NCI-H2227 treated with DMSO at 0.1 percent for 48 hours (cell line): ENCODE measurements at regions not wholly inside any gene's neighbourhood (a gene's known extent, or its start where the extent isn't known, plus 50 kb on each side); places are given as distances from the start of the nearest gene placed in this dataset.
"Not testable (repeated sequence)": the region's sequence is repeated elsewhere in the genome, so short reads cannot be mapped to it uniquely, and the experiment has no call there.

Experiments
- DNase-seq: peaks from one replicate; lab custom pipeline; 2025; lab: John Stamatoyannopoulos, UW

- no peak for DNase-seq
Measured at GRCh38 chr1:117707371-117707770, 101.5 kb downstream of the TENT5C start.

GRCh38 chr1:117708323-117709248 is 102.7 kb downstream of the TENT5C start:
- no peak for DNase-seq

GRCh38 chr1:117709249-117709691 is 103.4 kb downstream of the TENT5C start:
- no peak for DNase-seq

GRCh38 chr1:117710710-117711109 is 104.9 kb downstream of the TENT5C start:
- no peak for DNase-seq

GRCh38 chr1:117712621-117713020 is 106.8 kb downstream of the TENT5C start:
- no peak for DNase-seq

- DNase-seq, result no peak
Measured at GRCh38 chr1:117714546-117714945, 108.7 kb downstream of the TENT5C start.

- DNase-seq, result not testable (repeated sequence)
Measured at GRCh38 chr1:117716030-117716429, 110.2 kb downstream of the TENT5C start.

GRCh38 chr1:117717980-117718379 is 112.1 kb downstream of the TENT5C start:
- not testable (repeated sequence) for DNase-seq

GRCh38 chr1:117718596-117718995 is 112.7 kb downstream of the TENT5C start:
- not testable (repeated sequence) for DNase-seq

GRCh38 chr1:117719004-117719403 is 113.2 kb downstream of the TENT5C start:
- no peak for DNase-seq

GRCh38 chr1:117732065-117732797 is 126.4 kb downstream of the TENT5C start:
- no peak for DNase-seq

GRCh38 chr1:117732956-117733355 is 127.1 kb downstream of the TENT5C start:
- DNase-seq, result no peak

- DNase-seq, result no peak
Measured at GRCh38 chr1:117734403-117734802, 128.6 kb downstream of the TENT5C start.

- DNase-seq, result no peak
Measured at GRCh38 chr1:117735045-117735992, 129.5 kb downstream of the TENT5C start.

GRCh38 chr1:117739504-117739903 is 133.7 kb downstream of the TENT5C start:
- DNase-seq, result no peak

GRCh38 chr1:117740496-117740895 is 134.6 kb downstream of the TENT5C start:
- no peak for DNase-seq

GRCh38 chr1:117746565-117746964 is 140.7 kb downstream of the TENT5C start:
- DNase-seq, result not testable (repeated sequence)

GRCh38 chr1:117747605-117748004 is 141.8 kb downstream of the TENT5C start:
- DNase-seq, result no peak

- no peak for DNase-seq
Measured at GRCh38 chr1:117751321-117751720, 145.5 kb downstream of the TENT5C start.

GRCh38 chr1:117752661-117753060 is 146.8 kb downstream of the TENT5C start:
- no peak for DNase-seq

GRCh38 chr1:117753232-117753631 is 147.4 kb downstream of the TENT5C start:
- no peak for DNase-seq

- no peak for DNase-seq
Measured at GRCh38 chr1:117753652-117754051, 147.8 kb downstream of the TENT5C start.
